ENCODE measurements at regions not wholly inside any gene's neighbourhood (a gene's known extent, or its start where the extent isn't known, plus 50 kb on each side); places are given as distances from the start of the nearest gene placed in this dataset.

DNA sequence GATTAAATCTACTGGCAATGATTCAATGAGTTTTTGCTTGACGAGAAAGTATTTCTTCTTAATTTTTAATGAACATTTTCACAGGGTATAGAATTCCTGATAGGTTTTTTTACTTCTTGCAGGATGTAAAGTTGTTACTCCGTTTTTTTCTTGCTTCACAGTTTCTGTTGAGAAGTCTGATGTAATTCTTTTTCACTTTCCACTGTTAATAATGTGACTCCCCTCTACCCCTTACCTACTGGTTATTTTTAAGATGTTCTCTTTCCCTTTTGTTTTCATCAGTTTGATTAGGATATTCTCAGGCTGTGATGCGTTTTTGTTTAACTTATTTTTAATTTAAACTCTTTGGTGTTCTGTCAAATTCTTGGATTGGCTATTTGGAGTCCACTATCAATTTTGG, 933.9 kb upstream of the PIK3C3 start:
- Mint-ChIP-seq H3K4me3 (no peak overlapping the region), H3K27me3 (no peaks in the 10 kb centered on the region), H3K4me1 (no peaks in the 10 kb centered on the region), H3K27ac (no peak overlapping the region), H3K9me3 (peaks cover 4 to 13% (median 9%) of the 10 kb centered on the region in 3 donors), H3K36me3 (no peaks in the 10 kb centered on the region)
- ChIA-PET POLR2A (no interaction called here), CTCF (no interaction called here)
- Histone ChIP-seq H3K4me3 (ENCODE audit: control insufficient read depth in 1 of 2, extremely low read depth in 1 of 2, low read length in 1 of 2) (no peak overlapping the region), H3K4me1 (ENCODE audit: control insufficient read depth in 1 of 2, extremely low read depth in 1 of 2, insufficient read depth in 2 of 2, low read length in 2 of 2) (no peaks in the 10 kb centered on the region), H3K27me3 (replicated peaks in 1 of 2; ENCODE audit: control insufficient read depth in 2 of 2, extremely low read depth in 1 of 2, insufficient read depth in 2 of 2, low read length in 1 of 2) (no peaks in the 10 kb centered on the region), H3K27ac (ENCODE audit: low read length) (no peak overlapping the region), H3K9me3 (no peaks in the 10 kb centered on the region), H3K36me3 (ENCODE audit: control insufficient read depth in 2 of 2, extremely low read depth in 1 of 2, insufficient read depth in 1 of 2, low read length in 1 of 2) (no peaks in the 10 kb centered on the region)
- ATAC-seq (replicated peaks in 1 of 4) (no peak), DNase-seq (no peak)
- no CpG with 5 or more reads among the region's 3 CpGs for WGBS (ENCODE audit: insufficient coverage)

DNA sequence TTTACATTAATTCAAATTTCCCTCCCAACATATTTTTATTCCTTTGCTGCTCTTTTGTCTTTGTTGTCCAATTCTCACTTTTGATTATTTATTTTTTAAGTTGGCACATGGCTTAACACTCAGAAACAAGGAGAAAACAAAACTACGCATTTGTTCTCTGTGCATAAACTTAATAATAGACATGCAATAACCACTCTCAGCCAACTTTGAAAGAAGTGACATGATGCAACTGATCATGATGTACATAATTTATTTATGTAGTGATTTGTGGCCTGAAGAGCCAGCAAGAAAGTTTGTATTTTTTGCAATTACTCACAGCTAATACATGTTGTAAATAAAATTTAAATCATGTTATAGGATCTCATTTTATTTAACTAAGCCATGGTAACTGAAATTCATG, 942.8 kb upstream of the PIK3C3 start:
- Mint-ChIP-seq H3K36me3 (no peaks in the 10 kb centered on the region), H3K9me3 (peaks cover 15 to 31% (median 17%) of the 10 kb centered on the region in 3 donors), H3K4me1 (no peaks in the 10 kb centered on the region), H3K27ac (no peak overlapping the region), H3K4me3 (no peak overlapping the region), H3K27me3 (no peaks in the 10 kb centered on the region)
- H3K4me3 ChIP-seq (ENCODE audit: control insufficient read depth in 1 of 2, extremely low read depth in 1 of 2, low read length in 1 of 2) = no peak overlapping the region
- no peaks in the 10 kb centered on the region for H3K4me1 ChIP-seq (ENCODE audit: control insufficient read depth in 1 of 2, extremely low read depth in 1 of 2, insufficient read depth in 2 of 2, low read length in 2 of 2)
- no peaks in the 10 kb centered on the region for H3K36me3 ChIP-seq (ENCODE audit: control insufficient read depth in 2 of 2, extremely low read depth in 1 of 2, insufficient read depth in 1 of 2, low read length in 1 of 2)
- no peak overlapping the region for H3K27ac ChIP-seq (ENCODE audit: low read length)
- DNase-seq = no peak
- no peak for ATAC-seq (replicated peaks in 1 of 4)
- no peaks in the 10 kb centered on the region for H3K27me3 ChIP-seq (replicated peaks in 1 of 2; ENCODE audit: control insufficient read depth in 2 of 2, extremely low read depth in 1 of 2, insufficient read depth in 2 of 2, low read length in 1 of 2)
- CTCF ChIA-PET = no interaction called here
- no CpG with 5 or more reads among the region's 1 CpG for WGBS (ENCODE audit: insufficient coverage)
- H3K9me3 ChIP-seq = no peaks in the 10 kb centered on the region
- POLR2A ChIA-PET = no interaction called here

DNA sequence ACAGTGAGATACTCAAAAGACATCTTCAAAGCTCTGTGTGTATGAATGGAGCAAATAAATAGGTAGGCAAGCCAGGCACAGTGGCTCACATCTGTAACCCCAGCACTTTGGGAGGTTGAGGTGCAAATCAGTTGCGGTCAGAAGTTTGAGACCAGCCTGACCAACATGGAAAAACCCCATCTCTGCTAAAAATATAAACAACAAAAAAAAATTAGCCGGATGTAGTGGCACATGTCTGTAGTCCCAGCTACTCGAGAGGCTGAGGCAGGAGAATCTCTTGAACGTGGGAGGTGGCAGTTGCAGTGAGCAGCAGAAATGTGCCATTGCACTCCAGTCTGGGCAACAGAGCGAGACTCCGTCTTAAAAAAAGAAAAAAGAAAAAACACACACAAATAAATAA, 945.1 kb upstream of the PIK3C3 start:
- Histone ChIP-seq H3K27me3 (replicated peaks in 1 of 2; ENCODE audit: control insufficient read depth in 2 of 2, extremely low read depth in 1 of 2, insufficient read depth in 2 of 2, low read length in 1 of 2) (no peaks in the 10 kb centered on the region), H3K4me1 (ENCODE audit: control insufficient read depth in 1 of 2, extremely low read depth in 1 of 2, insufficient read depth in 2 of 2, low read length in 2 of 2) (no peaks in the 10 kb centered on the region), H3K36me3 (ENCODE audit: control insufficient read depth in 2 of 2, extremely low read depth in 1 of 2, insufficient read depth in 1 of 2, low read length in 1 of 2) (no peaks in the 10 kb centered on the region), H3K9me3 (no peaks in the 10 kb centered on the region), H3K27ac (ENCODE audit: low read length) (no peak overlapping the region), H3K4me3 (ENCODE audit: control insufficient read depth in 1 of 2, extremely low read depth in 1 of 2, low read length in 1 of 2) (no peak overlapping the region)
- no peak for ATAC-seq (replicated peaks in 1 of 4)
- CTCF ChIA-PET = no interaction called here
- Mint-ChIP-seq H3K4me1 (no peaks in the 10 kb centered on the region), H3K4me3 (no peak overlapping the region), H3K36me3 (no peaks in the 10 kb centered on the region), H3K27ac (no peak overlapping the region), H3K9me3 (peaks cover 6 to 20% (median 11%) of the 10 kb centered on the region in 3 donors), H3K27me3 (no peaks in the 10 kb centered on the region)
- 80% methylated on average over 2 of the region's 6 CpGs for WGBS (ENCODE audit: insufficient coverage)
- POLR2A ChIA-PET = no interaction called here
- DNase-seq = no peak

DNA sequence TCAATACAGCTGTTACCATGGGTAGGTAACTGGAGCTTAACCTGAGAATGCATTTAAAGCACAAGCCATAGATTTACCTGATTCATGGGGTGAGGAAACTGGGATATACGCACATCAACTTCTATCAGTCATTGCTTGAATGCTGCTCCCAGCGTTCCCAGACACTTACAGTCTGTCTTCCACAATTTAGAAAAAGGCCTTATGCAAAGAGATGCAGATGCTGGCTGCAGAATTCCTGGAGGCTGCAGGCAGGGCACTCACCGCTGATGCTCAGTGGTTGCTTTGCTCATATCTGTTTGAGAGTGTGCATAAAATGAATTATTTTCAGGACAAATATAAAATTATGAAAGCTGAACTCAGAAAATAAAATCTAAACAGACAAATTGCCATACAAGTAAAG, 950.7 kb upstream of the PIK3C3 start:
- WGBS (ENCODE audit: insufficient coverage) = no CpG with 5 or more reads among the region's 3 CpGs

DNA sequence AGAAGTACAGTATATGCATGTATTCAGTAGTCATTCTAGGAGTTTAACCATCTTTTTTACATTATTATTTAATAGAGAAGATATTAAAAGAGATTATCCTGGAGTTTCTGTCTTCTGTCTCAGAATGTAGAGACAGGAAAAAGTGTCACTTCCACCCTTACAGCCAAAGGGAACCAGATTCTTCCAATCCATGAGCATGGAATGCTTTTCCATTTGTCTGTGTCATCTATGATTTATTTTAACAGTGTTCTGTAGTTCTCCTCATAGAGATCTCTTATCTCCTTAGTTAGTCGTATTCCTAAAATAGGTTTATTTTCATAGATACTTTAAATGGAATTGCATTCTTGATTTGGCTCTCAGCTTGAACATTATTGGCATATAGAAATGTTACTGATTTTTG, 959.5 kb upstream of the PIK3C3 start:
- POLR2A ChIA-PET = no interaction called here
- peaks cover 4 to 21% (median 18%) of the 10 kb centered on the region in 3 donors for H3K9me3 Mint-ChIP-seq
- no peak for ATAC-seq (replicated peaks in 1 of 4)
- Histone ChIP-seq H3K4me1 (ENCODE audit: control insufficient read depth in 1 of 2, extremely low read depth in 1 of 2, insufficient read depth in 2 of 2, low read length in 2 of 2) (no peaks in the 10 kb centered on the region), H3K27ac (ENCODE audit: low read length) (no peak overlapping the region), H3K27me3 (replicated peaks in 1 of 2; ENCODE audit: control insufficient read depth in 2 of 2, extremely low read depth in 1 of 2, insufficient read depth in 2 of 2, low read length in 1 of 2) (no peaks in the 10 kb centered on the region), H3K9me3 (no peaks in the 10 kb centered on the region), H3K36me3 (ENCODE audit: control insufficient read depth in 2 of 2, extremely low read depth in 1 of 2, insufficient read depth in 1 of 2, low read length in 1 of 2) (no peaks in the 10 kb centered on the region), H3K4me3 (ENCODE audit: control insufficient read depth in 1 of 2, extremely low read depth in 1 of 2, low read length in 1 of 2) (no peak overlapping the region)
- H3K36me3 Mint-ChIP-seq = no peaks in the 10 kb centered on the region
- CTCF ChIA-PET = no interaction called here
- H3K4me3 Mint-ChIP-seq = no peak overlapping the region
- no peak overlapping the region for H3K27ac Mint-ChIP-seq
- no peaks in the 10 kb centered on the region for H3K4me1 Mint-ChIP-seq
- H3K27me3 Mint-ChIP-seq = no peaks in the 10 kb centered on the region
- no CpG with 5 or more reads among the region's 1 CpG for WGBS (ENCODE audit: insufficient coverage)
- no peak for DNase-seq

More for the DNA sequence above, 950.7 kb upstream of the PIK3C3 start:
- H3K36me3 ChIP-seq (ENCODE audit: control insufficient read depth in 2 of 2, extremely low read depth in 1 of 2, insufficient read depth in 1 of 2, low read length in 1 of 2) = no peaks in the 10 kb centered on the region
- H3K27ac Mint-ChIP-seq = no peak overlapping the region
- H3K27me3 Mint-ChIP-seq = no peaks in the 10 kb centered on the region
- no peak for DNase-seq
- no peaks in the 10 kb centered on the region for H3K4me1 Mint-ChIP-seq
- H3K4me3 Mint-ChIP-seq = no peak overlapping the region
- ChIA-PET CTCF (no interaction called here), POLR2A (interaction anchor here (0.6 to 0.7 kb wide), 2 partner anchors 117 to 1628 kb away, joined by 3 to 4 read pairs; no protein-coding TSS in a partner anchor)
- H3K36me3 Mint-ChIP-seq = no peaks in the 10 kb centered on the region
- H3K4me3 ChIP-seq (ENCODE audit: control insufficient read depth in 1 of 2, extremely low read depth in 1 of 2, low read length in 1 of 2) = no peak overlapping the region
- H3K9me3 ChIP-seq = no peaks in the 10 kb centered on the region
- H3K4me1 ChIP-seq (ENCODE audit: control insufficient read depth in 1 of 2, extremely low read depth in 1 of 2, insufficient read depth in 2 of 2, low read length in 2 of 2) = no peaks in the 10 kb centered on the region
- no peak overlapping the region for H3K27ac ChIP-seq (ENCODE audit: low read length)
- no peaks in the 10 kb centered on the region for H3K27me3 ChIP-seq (replicated peaks in 1 of 2; ENCODE audit: control insufficient read depth in 2 of 2, extremely low read depth in 1 of 2, insufficient read depth in 2 of 2, low read length in 1 of 2)
- peaks cover 4 to 13% (median 8%) of the 10 kb centered on the region in 3 donors for H3K9me3 Mint-ChIP-seq
- no peak for ATAC-seq (replicated peaks in 1 of 4)

DNA sequence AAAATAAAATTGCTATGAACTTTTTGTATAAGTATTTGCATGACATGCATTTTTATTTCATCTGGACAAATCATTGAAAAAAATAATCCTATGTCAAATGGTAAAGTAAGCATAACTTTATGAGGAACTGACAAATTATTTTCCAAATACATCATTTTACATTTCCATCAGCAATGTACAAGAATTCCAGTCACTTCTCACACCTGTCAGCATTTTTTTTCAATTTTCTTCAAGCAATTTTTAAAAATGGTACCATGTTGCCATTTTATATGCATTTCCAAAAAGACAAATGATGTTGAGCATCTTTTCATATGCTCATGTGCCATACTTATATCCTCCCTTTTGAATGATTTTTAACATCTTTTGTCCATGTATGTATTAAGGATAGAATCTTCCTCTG, 961.7 kb upstream of the PIK3C3 start:
- Mint-ChIP-seq H3K27me3 (no peaks in the 10 kb centered on the region), H3K9me3 (peaks cover 2 to 18% (median 12%) of the 10 kb centered on the region in 3 donors), H3K4me1 (no peaks in the 10 kb centered on the region), H3K36me3 (no peaks in the 10 kb centered on the region), H3K27ac (no peak overlapping the region), H3K4me3 (no peak overlapping the region)
- Histone ChIP-seq H3K9me3 (no peaks in the 10 kb centered on the region), H3K36me3 (ENCODE audit: control insufficient read depth in 2 of 2, extremely low read depth in 1 of 2, insufficient read depth in 1 of 2, low read length in 1 of 2) (no peaks in the 10 kb centered on the region), H3K27me3 (replicated peaks in 1 of 2; ENCODE audit: control insufficient read depth in 2 of 2, extremely low read depth in 1 of 2, insufficient read depth in 2 of 2, low read length in 1 of 2) (no peaks in the 10 kb centered on the region), H3K4me1 (ENCODE audit: control insufficient read depth in 1 of 2, extremely low read depth in 1 of 2, insufficient read depth in 2 of 2, low read length in 2 of 2) (no peaks in the 10 kb centered on the region), H3K4me3 (ENCODE audit: control insufficient read depth in 1 of 2, extremely low read depth in 1 of 2, low read length in 1 of 2) (no peak overlapping the region), H3K27ac (ENCODE audit: low read length) (no peak overlapping the region)
- no peak for DNase-seq
- ATAC-seq (replicated peaks in 1 of 4) = no peak
- ChIA-PET CTCF (no interaction called here), POLR2A (no interaction called here)

DNA sequence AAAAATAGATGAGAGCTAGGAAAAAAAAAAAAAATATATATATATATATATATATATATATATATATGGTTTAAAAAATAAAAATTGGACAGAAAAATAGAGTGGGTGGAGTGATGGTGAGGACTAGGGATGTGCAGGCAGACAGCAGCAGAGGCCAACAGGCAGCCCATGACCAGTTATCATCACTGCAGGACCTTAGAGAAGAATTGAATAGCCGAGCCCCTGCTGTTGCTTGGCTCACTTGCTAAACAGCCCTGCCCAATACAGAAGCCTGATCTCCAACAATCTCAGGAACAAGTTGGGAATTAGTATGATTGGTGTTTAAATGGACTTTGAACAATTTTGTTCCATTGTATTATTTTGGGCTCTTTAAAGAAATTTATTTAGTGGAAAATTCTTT, 967.5 kb upstream of the PIK3C3 start:
- H3K9me3 ChIP-seq = no peaks in the 10 kb centered on the region
- Mint-ChIP-seq H3K9me3 (peaks cover 7 to 29% (median 17%) of the 10 kb centered on the region in 3 donors), H3K27ac (no peak overlapping the region), H3K4me3 (no peak overlapping the region), H3K4me1 (no peaks in the 10 kb centered on the region), H3K27me3 (no peaks in the 10 kb centered on the region), H3K36me3 (no peaks in the 10 kb centered on the region)
- H3K4me3 ChIP-seq (ENCODE audit: control insufficient read depth in 1 of 2, extremely low read depth in 1 of 2, low read length in 1 of 2) = no peak overlapping the region
- ATAC-seq (replicated peaks in 1 of 4) (no peak), DNase-seq (no peak)
- no peak overlapping the region for H3K27ac ChIP-seq (ENCODE audit: low read length)
- CTCF ChIA-PET = no interaction called here
- WGBS (ENCODE audit: insufficient coverage) = no CpG with 5 or more reads among the region's 1 CpG
- no peaks in the 10 kb centered on the region for H3K36me3 ChIP-seq (ENCODE audit: control insufficient read depth in 2 of 2, extremely low read depth in 1 of 2, insufficient read depth in 1 of 2, low read length in 1 of 2)
- H3K27me3 ChIP-seq (replicated peaks in 1 of 2; ENCODE audit: control insufficient read depth in 2 of 2, extremely low read depth in 1 of 2, insufficient read depth in 2 of 2, low read length in 1 of 2) = no peaks in the 10 kb centered on the region
- H3K4me1 ChIP-seq (ENCODE audit: control insufficient read depth in 1 of 2, extremely low read depth in 1 of 2, insufficient read depth in 2 of 2, low read length in 2 of 2) = no peaks in the 10 kb centered on the region
- POLR2A ChIA-PET = no interaction called here

Data from T-cell (primary cell).